NCI-H1930 (cell line): ENCODE measurements at regions not wholly inside any gene's neighbourhood (a gene's known extent, or its start where the extent isn't known, plus 50 kb on each side); places are given as distances from the start of the nearest gene placed in this dataset.

Source experiments
- DNase-seq, 2 experiments: peaks; one replicate each; lab custom pipeline; 2025; lab: John Stamatoyannopoulos, UW

DNA sequence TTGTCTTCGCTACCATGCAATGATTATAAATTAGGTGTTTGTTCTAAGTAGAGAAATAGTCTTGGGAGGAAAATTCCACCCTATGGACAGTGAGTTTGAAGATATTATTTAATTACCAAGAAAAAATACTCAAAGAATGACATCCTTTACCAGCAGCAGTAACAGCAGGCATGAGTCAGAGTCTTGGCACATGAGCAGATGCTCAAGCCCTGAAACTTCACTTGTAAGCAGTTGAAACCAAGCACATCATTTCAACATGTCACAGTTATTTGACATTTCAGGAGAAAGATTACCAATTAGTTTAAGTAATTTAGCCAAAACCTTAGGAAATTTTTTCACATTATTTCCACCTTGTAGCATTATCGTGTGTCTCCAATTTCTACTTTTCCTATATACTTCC is 99.2 kb downstream of the C12orf50 start:
- DNase-seq: no peak

DNA sequence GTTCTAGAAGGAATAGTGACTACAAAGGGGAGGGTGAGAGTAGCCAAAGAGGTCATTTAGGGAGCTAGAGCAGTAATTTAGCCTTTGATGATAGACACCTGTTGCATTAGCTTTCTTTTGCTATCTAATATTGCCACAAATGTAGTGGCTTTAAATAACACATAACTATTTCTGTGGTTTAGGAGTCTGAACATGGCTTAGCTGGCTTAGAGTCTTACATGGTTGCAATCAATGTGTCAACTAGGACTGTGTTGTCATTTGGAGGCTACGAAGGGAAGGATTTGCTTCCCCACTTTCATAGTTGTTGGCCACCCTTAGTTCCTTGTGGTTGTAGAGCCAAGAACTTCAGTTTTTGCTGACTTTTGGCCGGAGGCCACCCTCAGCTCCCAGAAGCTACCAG is 99.9 kb downstream of the C12orf50 start:
- DNase-seq: no peak

DNA sequence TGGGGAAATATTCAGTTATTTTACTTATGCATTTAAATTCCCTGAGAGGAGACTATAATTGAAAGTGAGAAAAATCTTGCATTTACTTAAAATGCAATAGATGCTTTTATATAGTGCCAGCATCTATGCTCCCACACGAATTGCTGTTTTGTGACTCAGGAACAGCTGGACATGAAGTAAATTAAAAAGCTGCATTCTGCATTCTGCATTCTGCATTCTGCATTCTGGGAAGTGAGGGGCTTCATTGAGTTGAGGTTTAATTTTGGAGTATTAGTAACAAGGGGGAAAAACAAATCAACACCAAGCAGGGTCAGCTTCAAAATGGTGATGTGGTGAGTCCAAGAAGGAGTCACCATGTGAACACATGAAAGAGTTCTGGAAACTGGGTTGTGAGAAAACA is 101.2 kb downstream of the C12orf50 start:
- DNase-seq: no peak

DNA sequence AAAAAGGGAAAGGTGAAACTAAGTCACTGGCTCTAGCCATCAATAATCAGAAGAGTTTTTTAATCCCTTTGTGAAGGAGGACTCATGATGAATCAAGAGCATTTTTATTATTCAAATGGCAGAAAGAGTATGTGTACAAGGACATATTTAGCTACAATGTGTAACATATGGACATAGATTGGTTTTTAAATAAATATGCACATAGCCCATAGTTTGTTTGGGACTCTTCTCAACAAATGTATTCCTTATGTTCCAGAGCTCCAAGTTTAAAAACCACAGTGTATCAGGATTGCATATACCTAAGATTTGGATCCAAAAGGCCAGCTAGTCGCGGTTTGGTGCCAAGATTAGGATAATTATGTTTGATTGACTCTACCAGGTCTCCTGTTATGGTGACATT is 104.2 kb downstream of the C12orf50 start:
- no peak for DNase-seq

DNA sequence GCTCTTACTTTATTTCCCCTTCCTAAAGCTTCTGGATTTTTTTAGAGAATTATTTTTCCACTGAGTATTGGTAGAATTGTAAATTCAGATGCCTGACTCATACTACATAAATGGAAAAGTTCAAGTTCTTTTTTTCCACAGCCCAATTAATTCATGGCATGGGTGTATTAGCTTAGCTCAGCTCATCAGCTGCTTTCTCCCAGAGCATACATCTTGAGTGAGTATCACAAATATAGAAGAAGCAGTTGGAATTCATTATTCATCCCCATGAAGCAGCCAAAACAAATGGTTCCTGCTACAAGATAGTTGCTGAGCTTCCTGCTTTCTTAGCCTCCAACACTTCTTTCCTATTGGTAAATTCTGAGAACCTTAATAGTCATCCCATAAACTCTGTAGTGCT is 105.1 kb downstream of the C12orf50 start:
- DNase-seq: no peak

DNA sequence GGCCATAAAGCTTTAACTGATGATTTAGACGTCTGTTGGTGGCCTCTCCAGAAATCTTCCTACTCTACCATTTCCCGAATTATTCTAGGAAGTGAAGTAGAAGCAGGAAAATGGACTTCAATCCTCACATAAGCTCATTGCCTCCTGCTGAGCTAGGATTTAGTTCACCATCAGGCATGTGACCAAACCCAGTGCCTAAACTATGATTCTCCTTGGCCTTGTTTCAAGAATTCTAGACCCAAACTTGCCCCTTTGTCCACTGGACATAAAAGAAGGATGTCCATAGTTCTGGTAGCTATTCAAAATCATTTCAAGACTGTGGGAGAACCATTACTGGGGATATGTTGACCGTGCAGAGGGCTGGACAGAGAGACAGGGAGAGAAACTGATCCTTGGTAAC is 105.8 kb downstream of the C12orf50 start:
- DNase-seq: no peak

DNA sequence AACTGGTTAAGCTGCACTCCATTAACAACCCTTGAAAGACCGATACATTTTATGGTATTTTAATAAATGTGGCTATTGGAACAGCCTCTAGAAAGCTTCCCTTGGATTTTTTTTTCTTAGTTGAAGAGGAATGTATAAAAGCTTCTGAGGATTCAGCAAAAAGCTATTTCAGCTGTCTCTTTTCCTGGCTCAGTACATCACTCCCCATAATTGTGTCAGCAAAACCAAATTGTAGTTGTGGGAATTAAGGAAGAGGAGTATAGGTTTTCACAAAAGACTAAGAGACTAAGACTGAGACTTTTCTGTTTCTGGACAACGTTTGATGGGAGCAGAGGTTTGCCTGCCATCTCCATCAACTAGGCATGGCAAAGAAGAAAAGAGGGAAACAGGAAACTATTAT is 106.5 kb downstream of the C12orf50 start:
- no peak for DNase-seq

DNA sequence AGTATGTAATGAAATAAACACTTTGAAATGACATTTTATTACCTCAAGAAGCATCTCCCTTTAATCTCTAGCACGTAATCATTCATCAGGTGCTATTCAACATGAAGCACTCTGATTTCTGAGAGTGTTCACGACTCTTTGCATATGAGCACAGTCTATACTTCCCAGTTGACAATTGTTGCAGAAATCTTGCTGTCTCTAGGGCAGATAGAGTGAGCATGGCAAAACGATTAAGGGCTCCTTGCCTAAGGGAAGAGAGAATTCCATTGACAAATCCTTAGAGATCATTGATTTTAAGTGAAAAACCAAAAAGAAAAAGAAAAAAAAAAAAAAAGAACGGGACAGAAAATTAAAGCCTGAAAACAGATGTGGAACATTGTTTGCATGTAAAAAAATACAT is 107.6 kb downstream of the C12orf50 start:
- DNase-seq: no peak

DNA sequence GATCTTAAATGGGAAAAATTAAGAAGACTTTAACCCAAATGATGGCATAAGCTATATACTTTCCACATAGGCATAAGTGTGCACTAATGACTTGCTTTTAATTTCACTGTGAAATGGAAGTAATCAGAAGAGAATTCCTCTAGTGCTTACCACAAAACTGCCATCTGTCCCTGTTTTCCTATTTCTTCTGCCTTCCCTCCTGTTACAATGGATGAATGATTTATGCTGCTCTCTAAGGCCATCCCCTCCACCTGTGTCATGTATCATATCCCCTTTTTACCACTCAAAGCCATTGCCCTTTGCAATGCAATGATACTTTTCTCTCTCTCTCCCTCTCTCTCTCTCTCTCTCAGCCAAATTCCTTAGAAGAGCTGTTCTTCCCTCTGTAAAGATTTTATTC is 109.1 kb downstream of the C12orf50 start:
- DNase-seq: no peak

DNA sequence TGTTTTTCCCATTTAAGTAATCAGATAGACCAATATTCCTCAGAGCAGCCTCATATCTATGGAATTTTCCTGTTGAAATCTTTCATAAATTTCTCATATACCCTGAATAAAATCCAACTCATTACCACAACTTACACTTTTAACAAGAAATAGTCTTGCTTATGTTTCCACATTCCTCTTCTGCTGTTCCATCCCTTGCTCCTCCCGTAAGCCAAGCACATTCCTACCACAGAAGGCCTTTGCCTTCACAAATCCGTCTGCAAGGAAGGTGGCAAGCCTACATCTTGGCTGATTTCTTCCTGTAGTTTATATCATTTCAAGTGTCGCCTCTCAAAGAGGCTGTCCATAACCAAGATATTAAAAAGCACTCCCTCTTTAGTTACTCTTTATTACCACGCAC is 127.7 kb downstream of the C12orf50 start:
- no peak for DNase-seq

DNA sequence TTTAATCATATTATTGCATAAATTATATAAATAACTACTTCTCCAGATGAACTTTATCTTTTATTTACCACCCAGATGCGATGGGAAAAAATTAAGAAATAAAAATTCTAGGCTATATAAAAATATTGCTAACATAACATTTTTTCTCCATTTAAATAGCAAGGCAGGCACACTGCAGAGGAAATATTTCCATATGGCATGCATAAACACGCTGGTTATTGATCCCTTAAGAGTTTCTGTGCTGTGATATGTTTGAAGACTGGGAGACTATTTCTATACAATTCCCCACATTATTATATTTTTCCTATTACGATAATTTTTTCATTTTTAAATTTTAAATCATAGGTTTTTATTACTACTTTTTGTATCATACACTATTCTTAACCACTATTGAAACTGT is 131.5 kb downstream of the C12orf50 start:
- no peak for DNase-seq

DNA sequence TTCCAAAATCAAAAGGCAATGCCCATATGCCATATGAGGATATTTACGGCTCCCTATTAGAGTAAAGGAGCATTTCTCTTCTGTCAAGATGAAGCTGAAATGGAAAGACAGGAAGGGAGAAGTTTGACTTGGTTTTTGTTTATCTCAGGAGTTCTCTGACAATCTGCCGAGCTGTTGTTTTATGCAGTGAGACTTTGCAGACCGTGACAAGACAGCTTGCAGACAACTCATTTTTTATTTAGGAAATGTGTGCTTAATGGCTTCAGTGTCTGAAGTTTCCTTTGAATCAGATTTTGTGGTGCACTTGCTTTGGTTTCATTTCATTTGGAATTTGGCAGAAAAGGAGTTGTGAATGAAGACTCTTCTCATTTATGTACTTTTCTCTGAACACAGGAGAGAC is 145.4 kb downstream of the C12orf50 start:
- no peak for DNase-seq

DNA sequence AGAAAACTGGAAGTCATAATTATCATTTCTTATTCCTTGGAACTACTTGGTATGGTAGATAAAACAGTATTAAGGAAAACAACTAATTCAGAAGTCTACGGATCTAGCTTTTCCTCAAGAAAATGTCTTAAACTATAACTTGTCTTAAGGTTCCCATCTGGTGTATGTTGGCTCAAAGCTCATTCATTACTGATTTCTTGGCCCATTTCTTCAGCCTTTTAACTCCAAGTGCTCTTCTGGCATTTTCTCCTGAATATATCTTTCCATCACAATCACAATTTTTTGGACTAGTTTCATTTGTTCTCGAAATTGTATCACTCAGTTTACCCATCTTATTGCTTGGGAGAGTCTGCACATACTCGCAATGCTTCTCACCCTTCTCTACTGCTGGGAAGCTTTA is 150.1 kb downstream of the C12orf50 start:
- DNase-seq: no peak

DNA sequence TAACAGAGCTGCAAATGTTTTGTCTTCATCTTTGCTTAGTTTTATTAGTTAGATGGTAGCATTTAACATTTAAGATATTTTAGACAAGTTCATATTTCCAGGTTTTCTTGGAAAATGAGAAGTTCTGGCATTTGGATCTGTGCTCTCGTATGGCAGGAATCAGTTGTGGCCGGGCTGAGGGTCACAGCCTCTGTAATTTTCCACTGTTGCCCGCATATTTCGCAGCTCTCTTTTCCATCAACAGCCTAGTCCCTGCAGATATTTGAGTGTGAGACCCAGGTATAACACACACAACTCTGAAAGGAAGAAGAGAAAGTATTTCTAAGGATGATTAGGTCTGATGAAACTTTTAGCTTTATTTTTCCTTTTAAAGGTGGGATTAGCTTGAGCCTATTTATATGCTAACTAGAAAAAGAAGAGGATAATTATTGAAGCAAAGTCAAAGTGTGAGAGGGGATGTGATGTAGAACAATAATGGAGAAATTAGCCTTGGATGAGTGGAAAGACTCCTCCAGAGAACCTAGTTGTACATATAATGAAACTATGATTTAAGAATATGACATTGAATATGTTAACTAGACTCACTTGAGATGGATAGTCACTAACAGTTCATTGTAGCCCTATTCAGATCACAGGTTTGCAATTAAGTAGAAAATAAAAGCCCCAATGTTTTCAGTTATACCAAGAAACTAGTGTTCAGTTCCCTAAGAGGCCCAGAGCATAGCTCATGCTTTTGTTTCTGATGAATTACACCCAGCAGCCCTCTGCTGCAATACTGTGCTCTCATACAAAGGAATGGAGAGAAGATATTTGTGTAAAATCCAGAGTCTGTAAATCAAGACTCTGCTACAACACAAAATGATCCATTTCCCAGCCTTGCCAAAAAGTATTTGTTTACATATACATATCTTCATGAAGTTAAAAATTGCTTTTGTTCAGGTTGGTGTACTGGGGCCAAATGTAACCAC is 158.4 kb downstream of the C12orf50 start:
- DNase-seq: no peak

DNA sequence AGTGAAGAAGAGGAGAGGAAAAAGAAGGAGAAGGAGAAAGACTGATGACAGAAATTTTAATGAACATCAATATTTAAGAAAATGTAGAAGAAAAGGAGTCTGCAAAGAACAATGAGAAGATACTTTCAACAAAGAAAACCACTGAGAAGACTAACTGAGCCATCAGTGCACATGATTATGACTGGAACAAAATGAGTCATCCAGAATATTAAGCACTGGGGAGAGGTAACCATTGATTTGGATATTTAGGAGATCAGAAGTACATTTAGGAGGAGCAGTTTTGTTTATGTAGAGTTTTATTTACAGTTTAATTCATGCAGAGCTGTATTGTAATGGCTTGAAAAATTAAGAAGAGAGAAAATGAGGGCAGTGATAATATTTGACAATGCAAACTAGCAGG is 159.1 kb downstream of the C12orf50 start:
- DNase-seq: no peak

DNA sequence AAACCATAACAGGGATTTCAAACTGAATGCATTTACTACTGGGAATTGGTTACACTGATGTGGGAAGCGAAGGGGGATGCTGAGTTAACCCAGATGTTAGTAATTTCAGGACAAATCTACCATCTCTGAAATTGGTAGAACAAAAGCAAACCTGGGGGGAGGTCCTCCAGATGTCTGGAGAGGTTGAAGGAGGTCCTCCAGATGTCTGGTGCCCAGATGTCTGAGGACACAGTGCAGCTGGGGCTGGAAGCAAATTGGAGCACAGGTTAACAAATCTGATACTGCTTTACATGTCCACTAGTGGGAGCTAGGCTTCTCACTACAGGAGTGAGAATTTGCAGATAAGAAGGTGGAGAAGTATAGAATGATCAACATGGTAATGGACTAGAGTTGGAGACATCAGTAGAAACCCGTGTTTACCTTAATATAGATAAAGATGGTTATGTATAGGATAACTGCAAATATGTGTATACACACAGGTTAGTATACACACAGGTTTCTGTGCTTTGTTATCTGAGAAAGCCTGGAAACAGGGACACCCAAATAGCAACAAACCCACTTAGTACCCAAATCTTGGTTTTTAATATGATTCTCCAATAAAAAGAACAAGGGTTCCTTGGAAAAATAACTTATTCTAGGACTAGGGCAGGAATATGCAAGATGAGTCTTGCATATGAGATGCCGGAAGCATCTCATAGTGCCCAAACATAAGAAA is 162.5 kb downstream of the C12orf50 start:
- no peak for DNase-seq

DNA sequence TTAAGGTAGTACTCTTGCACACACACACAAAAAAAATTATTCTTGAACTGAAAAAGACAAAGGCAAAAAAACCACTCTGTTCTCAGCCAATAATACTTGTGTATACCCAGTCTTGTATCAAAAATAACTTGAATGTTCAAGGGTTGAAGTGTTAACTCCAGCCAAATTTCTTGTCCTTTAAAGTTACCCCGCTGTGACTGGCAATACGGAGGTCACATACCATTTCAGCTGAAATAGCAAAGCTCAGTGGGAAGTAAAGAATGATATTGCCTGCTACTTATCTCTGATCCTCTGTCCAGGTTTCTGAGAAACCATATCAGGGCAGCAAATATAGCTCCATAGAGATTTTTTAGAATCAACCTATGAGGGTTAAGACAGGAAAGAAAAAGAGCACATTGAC is 167.4 kb downstream of the C12orf50 start:
- no peak for DNase-seq

DNA sequence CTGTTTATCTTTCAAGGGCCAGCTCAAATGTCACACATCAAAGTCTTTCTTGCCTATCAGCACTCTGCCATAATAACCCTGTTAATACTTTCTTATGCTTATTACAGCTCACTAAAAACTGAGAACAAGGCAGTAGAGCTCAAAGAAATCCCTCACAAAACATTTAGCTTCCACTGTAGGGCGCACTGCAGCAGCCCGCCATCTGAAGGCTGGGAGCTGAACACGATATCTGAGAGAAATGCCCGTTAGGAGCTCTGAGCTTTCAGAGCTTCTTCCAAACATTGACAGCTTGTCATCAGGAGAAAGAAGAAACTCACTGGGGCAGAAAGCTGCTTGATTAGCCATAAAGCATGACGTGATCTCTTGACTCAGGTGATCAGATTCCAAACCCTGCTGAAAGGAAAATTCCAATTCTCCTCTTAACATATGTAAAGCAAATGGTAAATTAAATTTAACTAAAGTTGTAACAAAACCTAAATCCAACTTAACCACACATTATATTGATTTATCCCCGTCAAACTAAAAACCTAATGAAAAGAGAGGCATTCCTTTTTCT is 175.7 kb downstream of the C12orf50 start:
- no peak for DNase-seq

DNA sequence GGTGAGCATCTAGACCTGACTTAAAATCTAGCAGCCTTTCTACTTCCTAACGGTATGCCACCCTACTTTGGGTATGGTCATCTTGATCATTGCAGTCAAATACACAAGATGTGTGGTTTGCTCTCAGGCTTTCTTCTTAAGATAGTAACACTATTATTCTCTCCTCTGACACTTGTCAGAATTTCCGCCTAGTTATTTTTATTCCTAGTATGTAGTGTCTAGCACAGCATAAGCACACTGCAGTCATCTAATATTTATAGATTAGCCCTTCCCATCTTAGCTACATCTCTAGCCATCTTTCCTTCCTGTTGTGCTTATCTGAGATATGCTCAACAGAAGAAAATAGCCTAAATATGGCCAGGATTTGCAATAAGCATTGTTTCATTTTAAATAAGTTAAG is 180.1 kb downstream of the C12orf50 start:
- no peak for DNase-seq

DNA sequence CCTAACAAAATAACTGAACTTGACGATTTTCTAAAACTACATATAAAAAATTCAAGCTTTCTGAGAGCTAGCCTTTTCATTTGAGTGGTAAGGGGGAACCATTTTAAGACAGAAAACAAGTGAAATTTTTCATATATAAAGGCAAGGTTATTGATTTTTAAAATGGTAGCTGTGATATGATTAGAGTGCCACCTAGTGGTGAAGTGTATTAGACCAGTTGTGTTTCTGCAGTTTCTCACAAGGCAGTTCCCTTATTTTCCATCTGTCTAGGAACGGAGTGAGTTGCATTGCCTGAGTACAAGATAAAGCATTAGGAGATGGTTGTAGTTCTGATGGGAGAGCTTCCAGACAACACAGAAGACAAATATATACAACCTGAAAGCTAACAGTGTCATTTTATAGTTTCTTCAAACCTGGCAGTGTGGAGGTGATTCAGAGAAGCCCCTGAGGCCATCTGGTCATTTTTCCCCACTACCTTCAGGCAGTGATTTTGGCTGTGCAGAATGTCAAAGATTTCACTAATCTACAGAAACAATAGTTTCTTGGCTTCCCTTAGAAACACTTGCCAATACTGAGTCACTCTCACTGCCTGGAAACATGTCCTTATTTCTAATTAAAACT is 180.8 kb downstream of the C12orf50 start:
- peak in 1 of 2 experiments; percentile 20 for DNase-seq

DNA sequence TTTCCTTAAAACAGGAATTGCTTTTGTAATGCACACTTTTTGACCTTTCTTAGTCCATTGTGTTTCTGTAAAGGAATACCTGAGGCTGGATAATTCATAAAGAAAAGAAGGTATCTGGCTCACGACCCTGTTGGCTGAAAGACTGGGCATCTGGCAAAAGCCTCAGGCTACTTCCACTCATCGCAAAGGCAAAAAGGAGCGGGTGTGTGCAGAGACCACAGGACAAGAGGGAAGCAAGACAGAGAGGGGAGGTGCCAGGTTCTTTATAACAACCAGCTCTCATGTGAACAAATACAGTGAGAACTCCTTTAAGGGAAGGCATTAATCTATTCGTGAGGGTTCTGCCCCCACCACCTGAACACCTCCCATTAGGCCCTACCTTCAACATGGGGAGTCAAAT is 182.1 kb downstream of the C12orf50 start:
- no peak for DNase-seq

DNA sequence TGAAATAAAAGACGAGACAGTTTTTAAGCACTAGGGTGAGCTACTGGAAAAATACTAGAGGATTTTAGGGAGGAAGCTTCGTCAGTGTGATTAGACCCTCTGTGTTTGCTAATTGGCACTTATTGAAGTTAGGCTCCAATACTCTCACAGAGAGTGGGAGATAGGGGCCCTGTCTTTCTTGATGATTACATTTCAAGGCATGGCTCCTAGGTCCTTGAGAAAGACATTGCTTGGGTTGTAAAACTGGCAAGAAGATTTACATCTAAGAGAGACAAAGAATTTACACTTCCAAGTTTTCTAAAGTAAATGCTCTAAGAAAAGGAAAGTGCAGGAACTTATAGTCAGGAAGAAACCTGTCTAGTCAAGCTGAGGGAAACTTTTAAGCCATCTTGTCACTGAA is 183.2 kb downstream of the C12orf50 start:
- no peak for DNase-seq

DNA sequence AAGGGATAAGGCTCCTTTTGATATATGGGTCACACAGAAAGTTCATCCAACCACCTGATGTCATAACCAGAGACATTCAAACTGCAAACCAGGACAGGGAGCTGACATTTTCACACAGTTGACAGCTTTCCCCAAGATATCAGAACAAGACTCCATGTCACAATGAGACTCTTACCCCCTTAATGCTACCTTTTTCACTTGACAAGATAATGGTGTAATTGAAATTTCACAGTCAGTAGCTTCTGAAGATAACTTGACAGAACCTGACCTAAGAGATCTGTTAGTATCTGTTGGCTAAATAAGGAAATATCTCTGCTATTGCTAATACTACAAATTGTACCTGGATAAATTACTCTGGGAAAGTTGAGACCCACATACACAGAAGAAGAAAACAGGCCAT is 187.3 kb downstream of the C12orf50 start:
- DNase-seq: no peak
